ENCODE measurements at regions not wholly inside any gene's neighbourhood (a gene's known extent, or its start where the extent isn't known, plus 50 kb on each side); places are given as distances from the start of the nearest gene placed in this dataset.

- FAIRE-seq, result no peak
These were observed 862.6 kb upstream of the MAN1A1 start for GRCh38 chr6:120211955-120212792.

GRCh38 chr6:120202878-120203277, 853.3 kb upstream of the MAN1A1 start:
- no peak for FAIRE-seq

- no peak for FAIRE-seq
These were observed 851.3 kb upstream of the MAN1A1 start for GRCh38 chr6:120200853-120201252.

- FAIRE-seq, result no peak
These were observed 848.5 kb upstream of the MAN1A1 start for GRCh38 chr6:120198033-120198432.

- FAIRE-seq, result no peak
These were observed 836.5 kb upstream of the MAN1A1 start for GRCh38 chr6:120186080-120186479.

- no peak for FAIRE-seq
These were observed 823.7 kb upstream of the MAN1A1 start for GRCh38 chr6:120173250-120173649.

- no peak for FAIRE-seq
These were observed 815.0 kb upstream of the MAN1A1 start for GRCh38 chr6:120164531-120164930.

GRCh38 chr6:120157873-120158272, 808.3 kb upstream of the MAN1A1 start:
- FAIRE-seq, result no peak

- no peak for FAIRE-seq
These were observed 797.7 kb upstream of the MAN1A1 start for GRCh38 chr6:120147071-120147871.

- no peak for FAIRE-seq
These were observed 792.0 kb upstream of the MAN1A1 start for GRCh38 chr6:120141601-120142000.

GRCh38 chr6:120137492-120137891, 787.9 kb upstream of the MAN1A1 start:
- FAIRE-seq, result no peak

GRCh38 chr6:120129228-120129627, 779.7 kb upstream of the MAN1A1 start:
- FAIRE-seq, result no peak

GRCh38 chr6:120122401-120122800, 772.8 kb upstream of the MAN1A1 start:
- no peak for FAIRE-seq

- no peak for FAIRE-seq
These were observed 766.8 kb upstream of the MAN1A1 start for GRCh38 chr6:120116343-120116742.

GRCh38 chr6:120112980-120113379, 763.4 kb upstream of the MAN1A1 start:
- FAIRE-seq, result no peak

GRCh38 chr6:120111001-120111400, 761.4 kb upstream of the MAN1A1 start:
- FAIRE-seq, result no peak

- FAIRE-seq, result no peak
These were observed 758.7 kb upstream of the MAN1A1 start for GRCh38 chr6:120108061-120108795.

GRCh38 chr6:120103618-120104017, 754.1 kb upstream of the MAN1A1 start:
- no peak for FAIRE-seq

GRCh38 chr6:120096696-120097260, 747.2 kb upstream of the MAN1A1 start:
- no peak for FAIRE-seq

- FAIRE-seq, result no peak
These were observed 733.6 kb upstream of the MAN1A1 start for GRCh38 chr6:120083186-120083585.

- no peak for FAIRE-seq
These were observed 727.9 kb upstream of the MAN1A1 start for GRCh38 chr6:120077489-120077888.

GRCh38 chr6:120058410-120058809, 708.8 kb upstream of the MAN1A1 start:
- FAIRE-seq, result no peak

- no peak for FAIRE-seq
These were observed 706.5 kb upstream of the MAN1A1 start for GRCh38 chr6:120056085-120056484.
